22Rv1 (cell line): ENCODE measurements at regions not wholly inside any gene's neighbourhood (a gene's known extent, or its start where the extent isn't known, plus 50 kb on each side); places are given as distances from the start of the nearest gene placed in this dataset.

Experiments
- ZFX ChIP-seq: fragments of 450-650 bp; IDR thresholded peaks from 2 replicates; pipeline ENCODE4 v1.6.1; 2017; ENCODE audit warnings: antibody characterized with exemption, borderline replicate concordance
- TF ChIP-seq, protein P1 (sequence below): fragments of 450-650 bp; IDR thresholded peaks from 2 replicates; pipeline ENCODE4 v1.5.1; 2017; ENCODE audit warnings: mild to moderate bottlenecking

DNA sequence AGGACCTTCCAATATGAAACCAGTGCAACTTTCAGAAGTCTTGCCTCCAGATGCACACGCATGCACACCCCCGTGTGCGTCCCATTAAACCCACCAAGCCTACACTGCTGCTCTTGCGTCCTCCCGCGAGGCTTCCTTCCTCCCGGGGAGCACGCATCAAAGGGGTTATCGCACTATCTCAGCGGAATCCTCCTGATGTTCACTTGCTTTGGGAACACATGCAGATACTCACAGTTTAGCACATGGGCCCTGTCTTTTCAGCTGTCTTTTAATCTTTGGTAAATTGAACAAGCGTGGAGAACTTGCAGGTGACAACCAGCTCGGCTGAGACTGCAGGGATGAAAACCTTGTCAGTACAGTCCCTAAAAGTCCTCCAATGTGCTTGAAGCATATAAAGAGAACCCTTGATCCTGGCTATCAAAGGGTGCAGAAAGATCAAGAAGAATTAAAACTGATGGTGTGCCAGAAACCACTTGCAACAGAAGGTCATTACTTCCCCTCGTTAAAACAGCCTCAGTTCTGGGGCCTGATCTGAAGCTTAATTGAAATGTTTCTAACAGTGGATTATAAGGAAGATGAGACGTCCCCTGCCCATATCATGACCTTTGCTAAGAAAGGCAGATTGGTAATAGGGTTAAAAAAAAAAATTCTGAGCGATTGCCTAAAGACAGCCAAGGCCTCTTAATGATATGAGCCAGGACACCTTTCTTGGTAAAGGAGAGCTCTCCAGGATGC is 149.4 kb upstream of the LMO4 start:
- TF ChIP-seq, protein P1, sequence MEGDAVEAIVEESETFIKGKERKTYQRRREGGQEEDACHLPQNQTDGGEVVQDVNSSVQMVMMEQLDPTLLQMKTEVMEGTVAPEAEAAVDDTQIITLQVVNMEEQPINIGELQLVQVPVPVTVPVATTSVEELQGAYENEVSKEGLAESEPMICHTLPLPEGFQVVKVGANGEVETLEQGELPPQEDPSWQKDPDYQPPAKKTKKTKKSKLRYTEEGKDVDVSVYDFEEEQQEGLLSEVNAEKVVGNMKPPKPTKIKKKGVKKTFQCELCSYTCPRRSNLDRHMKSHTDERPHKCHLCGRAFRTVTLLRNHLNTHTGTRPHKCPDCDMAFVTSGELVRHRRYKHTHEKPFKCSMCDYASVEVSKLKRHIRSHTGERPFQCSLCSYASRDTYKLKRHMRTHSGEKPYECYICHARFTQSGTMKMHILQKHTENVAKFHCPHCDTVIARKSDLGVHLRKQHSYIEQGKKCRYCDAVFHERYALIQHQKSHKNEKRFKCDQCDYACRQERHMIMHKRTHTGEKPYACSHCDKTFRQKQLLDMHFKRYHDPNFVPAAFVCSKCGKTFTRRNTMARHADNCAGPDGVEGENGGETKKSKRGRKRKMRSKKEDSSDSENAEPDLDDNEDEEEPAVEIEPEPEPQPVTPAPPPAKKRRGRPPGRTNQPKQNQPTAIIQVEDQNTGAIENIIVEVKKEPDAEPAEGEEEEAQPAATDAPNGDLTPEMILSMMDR: no peak
- no peak for TF ChIP-seq ZFX
